ENCODE measurements at regions not wholly inside any gene's neighbourhood (a gene's known extent, or its start where the extent isn't known, plus 50 kb on each side); places are given as distances from the start of the nearest gene placed in this dataset.

GRCh38 chr14:36245223-36245622, 68.7 kb upstream of the PTCSC3 start:
- no peak for DNase-seq (ENCODE audit: low read depth in 2 of 2)

- DNase-seq (ENCODE audit: low read depth in 2 of 2): no peak
These were observed 66.7 kb upstream of the PTCSC3 start for GRCh38 chr14:36243183-36243582.

DNA sequence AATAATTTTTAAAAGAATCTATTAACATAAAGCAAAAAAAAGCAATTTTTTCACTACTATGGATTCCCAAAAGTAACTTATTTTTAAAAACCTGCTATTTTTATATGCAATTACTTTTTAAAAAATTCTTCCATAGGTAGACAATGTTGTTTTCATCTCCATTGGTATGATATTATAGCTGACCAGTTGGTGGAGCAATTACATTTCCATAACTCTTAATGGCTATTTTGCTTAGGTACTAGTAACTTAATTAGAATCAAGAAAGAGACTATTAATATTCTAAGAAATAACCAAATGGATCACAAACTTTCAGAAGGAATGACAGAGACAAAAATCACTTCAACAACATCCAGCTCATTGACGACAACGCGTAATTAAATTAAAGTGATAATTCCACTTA, 64.7 kb upstream of the PTCSC3 start:
- DNase-seq (ENCODE audit: low read depth in 2 of 2): peak in 1 of 2 donors; percentile 5

DNA sequence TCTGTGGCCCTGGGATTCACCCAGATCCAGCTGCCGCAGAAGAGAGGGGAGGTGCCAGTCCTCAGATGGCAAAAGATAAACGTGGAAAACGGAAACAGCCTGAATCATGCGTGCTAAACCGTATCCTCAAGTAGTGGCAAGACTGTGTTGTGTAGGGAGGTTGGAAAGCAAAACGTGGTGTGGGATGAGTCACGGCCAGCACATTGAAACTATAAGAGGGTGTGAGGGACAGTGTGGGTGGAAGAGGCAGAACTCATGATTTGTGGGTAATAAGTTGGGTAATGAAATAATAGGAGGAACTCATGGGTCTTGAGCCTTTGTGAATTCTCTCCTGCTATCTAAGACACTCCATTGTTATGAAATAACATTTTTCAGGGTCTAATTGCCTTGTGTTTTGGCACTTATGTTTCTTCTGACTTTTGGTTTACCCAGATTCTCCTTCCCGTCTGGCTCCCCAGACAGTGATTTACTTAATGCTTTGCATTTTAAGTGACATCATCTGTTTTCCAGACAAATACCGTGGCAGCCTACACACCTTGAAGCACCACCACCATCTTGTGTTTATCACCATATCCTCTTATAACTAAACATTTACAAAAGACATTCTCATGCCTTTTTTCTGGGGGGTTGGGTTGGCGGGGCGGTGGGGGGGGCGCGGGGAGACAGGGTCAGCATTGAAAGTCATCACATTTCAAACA, 62.3 kb upstream of the PTCSC3 start:
- peak in 1 of 2 donors; percentile 71 for DNase-seq (ENCODE audit: low read depth in 2 of 2)

DNA sequence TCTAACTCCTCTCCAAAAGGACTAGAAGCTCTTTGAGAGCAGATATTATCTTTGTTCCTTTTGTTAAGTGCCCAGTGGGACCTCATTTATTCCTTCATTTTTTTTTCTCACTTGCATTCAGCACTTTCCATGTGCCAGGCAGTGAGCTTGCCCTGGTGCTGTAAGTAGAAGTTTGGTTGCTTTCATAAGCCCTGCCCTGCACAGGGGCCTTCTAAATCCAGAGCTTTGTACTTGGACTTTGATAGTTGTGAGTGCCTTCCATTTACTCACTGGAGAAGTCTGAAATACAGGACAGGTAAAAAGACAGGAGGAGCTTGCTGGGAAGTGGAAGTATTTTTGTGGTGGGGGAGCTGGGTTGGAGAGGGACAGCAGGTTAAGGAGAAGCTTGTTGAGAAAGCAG, 56.7 kb upstream of the PTCSC3 start:
- no peak for DNase-seq (ENCODE audit: low read depth in 2 of 2)

GRCh38 chr14:36229262-36229661, 52.7 kb upstream of the PTCSC3 start:
- no peak for DNase-seq (ENCODE audit: low read depth in 2 of 2)

DNA sequence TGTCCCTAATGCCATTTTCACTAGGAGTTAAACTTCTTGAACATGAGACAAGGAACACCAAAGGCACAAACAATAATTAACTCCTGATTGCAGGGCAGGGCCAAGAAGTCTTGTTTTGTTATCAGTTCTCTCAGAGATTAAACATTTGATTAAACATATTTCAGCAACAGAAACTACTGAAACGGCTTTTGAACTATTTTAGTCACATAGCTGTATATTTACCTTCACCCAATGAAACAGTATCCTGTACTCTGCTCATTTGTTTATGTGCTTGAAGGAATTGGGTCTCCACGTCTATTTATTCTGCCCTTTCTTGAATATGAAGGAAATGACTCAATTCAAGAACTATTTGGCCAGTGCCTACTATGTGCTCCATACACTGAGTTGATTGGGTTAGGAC, 51.3 kb upstream of the PTCSC3 start:
- peak in 1 of 2 donors; percentile 48 for DNase-seq (ENCODE audit: low read depth in 2 of 2)

DNA sequence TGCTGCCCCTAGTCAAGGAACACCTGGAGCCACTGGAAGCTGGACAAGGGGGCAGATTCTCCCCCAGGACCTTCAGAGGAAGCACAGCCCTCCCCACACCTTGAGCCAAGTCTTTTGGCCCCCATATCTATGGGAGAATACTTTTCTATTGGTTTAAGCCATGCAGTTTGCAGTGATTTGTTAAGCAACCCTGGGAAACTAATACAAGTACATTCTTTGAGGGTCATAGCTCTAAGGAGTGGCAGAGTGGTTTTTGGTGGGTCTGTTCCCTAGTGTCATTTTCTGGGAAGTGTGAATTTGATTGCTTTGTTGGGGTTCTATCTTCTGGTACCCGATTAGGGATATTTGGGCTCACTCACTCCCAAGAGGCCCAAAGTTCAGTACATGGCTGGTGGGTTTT, 50.8 kb upstream of the PTCSC3 start:
- no peak for DNase-seq (ENCODE audit: low read depth in 2 of 2)
